ENCODE measurements at regions not wholly inside any gene's neighbourhood (a gene's known extent, or its start where the extent isn't known, plus 50 kb on each side); places are given as distances from the start of the nearest gene placed in this dataset.
"Not testable (repeated sequence)": the region's sequence is repeated elsewhere in the genome, so short reads cannot be mapped to it uniquely, and the experiment has no call there.

DNA sequence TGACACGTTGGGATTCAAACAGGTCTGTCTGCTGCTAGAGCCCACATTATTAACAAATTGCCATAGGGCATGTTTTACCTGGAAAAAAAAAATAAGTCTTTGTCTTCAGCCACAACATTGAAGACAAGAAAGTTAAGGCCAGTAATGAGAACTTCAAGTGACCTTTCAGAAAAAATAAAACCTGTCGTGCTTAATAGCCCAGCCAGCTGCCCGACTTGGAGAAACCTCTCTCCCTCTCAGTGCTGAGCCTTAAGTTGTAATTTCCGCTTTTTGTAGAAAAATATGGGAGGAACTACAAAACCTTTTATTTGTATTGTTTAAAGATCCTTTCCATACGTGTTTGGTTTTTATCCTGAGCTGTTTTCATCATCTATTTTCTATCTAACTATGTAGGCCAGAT is 454.3 kb upstream of the SLITRK6 start:
- TF ChIP-seq, protein P1, sequence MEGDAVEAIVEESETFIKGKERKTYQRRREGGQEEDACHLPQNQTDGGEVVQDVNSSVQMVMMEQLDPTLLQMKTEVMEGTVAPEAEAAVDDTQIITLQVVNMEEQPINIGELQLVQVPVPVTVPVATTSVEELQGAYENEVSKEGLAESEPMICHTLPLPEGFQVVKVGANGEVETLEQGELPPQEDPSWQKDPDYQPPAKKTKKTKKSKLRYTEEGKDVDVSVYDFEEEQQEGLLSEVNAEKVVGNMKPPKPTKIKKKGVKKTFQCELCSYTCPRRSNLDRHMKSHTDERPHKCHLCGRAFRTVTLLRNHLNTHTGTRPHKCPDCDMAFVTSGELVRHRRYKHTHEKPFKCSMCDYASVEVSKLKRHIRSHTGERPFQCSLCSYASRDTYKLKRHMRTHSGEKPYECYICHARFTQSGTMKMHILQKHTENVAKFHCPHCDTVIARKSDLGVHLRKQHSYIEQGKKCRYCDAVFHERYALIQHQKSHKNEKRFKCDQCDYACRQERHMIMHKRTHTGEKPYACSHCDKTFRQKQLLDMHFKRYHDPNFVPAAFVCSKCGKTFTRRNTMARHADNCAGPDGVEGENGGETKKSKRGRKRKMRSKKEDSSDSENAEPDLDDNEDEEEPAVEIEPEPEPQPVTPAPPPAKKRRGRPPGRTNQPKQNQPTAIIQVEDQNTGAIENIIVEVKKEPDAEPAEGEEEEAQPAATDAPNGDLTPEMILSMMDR (IDR thresholded peaks at IDR 0.05), result not testable (repeated sequence)
- TF ChIP-seq POLR2AphosphoS5 (IDR thresholded peaks at IDR 0.05; ENCODE audit: low read depth, low read length); SIN3A (IDR thresholded peaks at IDR 0.05; ENCODE audit: borderline replicate concordance, insufficient read depth, low read depth, low read length); TCF7L2 (IDR thresholded peaks at IDR 0.05; ENCODE audit: low read depth, low read length): not testable (repeated sequence)
